Esophagus muscularis mucosa (tissue), 4 donors: ENCODE measurements at regions not wholly inside any gene's neighbourhood (a gene's known extent, or its start where the extent isn't known, plus 50 kb on each side); places are given as distances from the start of the nearest gene placed in this dataset.

Source experiments
- CTCF ChIP-seq, 3 experiments: fragments of 200-600 bp in 2 of 3; fragments of 450-650 bp in 1 of 3; sonication (generic) in 2 of 3; IDR thresholded peaks; one replicate each; pipeline ENCODE4 v1.5.1; 2017 to 2019; ENCODE audit warnings: antibody characterized with exemption in 3 of 3, mild to moderate bottlenecking in 2 of 3, moderate library complexity in 1 of 3
- EP300 ChIP-seq: sonication (generic); formaldehyde crosslinking; IDR thresholded peaks from one replicate; pipeline ENCODE4 v1.6.1; 2017; ENCODE audit warnings: antibody characterized with exemption
- POLR2A ChIP-seq: fragments of 450-650 bp; IDR thresholded peaks from one replicate; pipeline ENCODE4 v1.6.1; 2017; ENCODE audit warnings: antibody characterized with exemption, moderate library complexity, mild to moderate bottlenecking, low read depth
- POLR2AphosphoS5 ChIP-seq, 2 donors: sonication (generic); formaldehyde crosslinking; IDR thresholded peaks; one replicate each; pipeline ENCODE4 v1.6.1; 2017; ENCODE audit warnings: antibody characterized with exemption in 2 of 2

GRCh38 chr10:78957471-78958039, 111.2 kb upstream of the ZMIZ1 start:
- TF ChIP-seq CTCF (IDR thresholded peaks at IDR 0.05), result no peak
- TF ChIP-seq POLR2AphosphoS5 (IDR thresholded peaks at IDR 0.05), result no peak
- TF ChIP-seq EP300, result no peak
- TF ChIP-seq POLR2A, result no peak
